Mucosa of descending colon (tissue), 3 donors: ENCODE measurements at regions not wholly inside any gene's neighbourhood (a gene's known extent, or its start where the extent isn't known, plus 50 kb on each side); places are given as distances from the start of the nearest gene placed in this dataset.

ENCODE experiments used
- ATAC-seq: fragments of 200-7000 bp; cut with Tn5 transposase; one replicate; pipeline ENCODE4 v1.9.1; 2020; ENCODE audit warnings: mild to moderate bottlenecking, moderate library complexity
- DNase-seq, 3 donors: peaks; one replicate each; pipeline ENCODE4 v3.0.0-alpha.2; 2020
- H3K36me3 ChIP-seq: fragments of 200-600 bp; one replicate; pipeline ENCODE4 v1.8.0; 2021; ENCODE audit warnings: low read depth, mild to moderate bottlenecking
- H3K4me1 ChIP-seq: fragments of 200-600 bp; one replicate; pipeline ENCODE4 v1.8.0; 2021; ENCODE audit warnings: low read depth, mild to moderate bottlenecking
- H3K4me3 ChIP-seq: fragments of 200-600 bp; one replicate; pipeline ENCODE4 v1.8.0; 2021; ENCODE audit warnings: mild to moderate bottlenecking
- H3K9me3 ChIP-seq: fragments of 200-600 bp; one replicate; pipeline ENCODE4 v1.8.0; 2021; ENCODE audit warnings: mild to moderate bottlenecking
- intact Hi-C, 2 donors: fragments of 100-400 bp; cut with DNase I in 1 of 2; cut with micrococcal nuclease in 1 of 2; formaldehyde crosslinking; loops; one replicate each; pipeline versions ENCODE4 v1.11.0 to v1.11.1; 2022; cut with DNase I, micrococcal nuclease
- TF ChIP-seq, protein P1 (sequence below): fragments of 200-600 bp; IDR thresholded peaks from one replicate; pipeline ENCODE4 v1.8.0; 2022; ENCODE audit warnings: antibody characterized with exemption, mild to moderate bottlenecking
- donor health status: DM: no; HTN: no; CAD: no; lungs with moderate emphysema.
- donor health status: DM: no; HTN: no; CAD: no.
- donor health status: DM: no; HTN: yes; CAD: no.

DNA sequence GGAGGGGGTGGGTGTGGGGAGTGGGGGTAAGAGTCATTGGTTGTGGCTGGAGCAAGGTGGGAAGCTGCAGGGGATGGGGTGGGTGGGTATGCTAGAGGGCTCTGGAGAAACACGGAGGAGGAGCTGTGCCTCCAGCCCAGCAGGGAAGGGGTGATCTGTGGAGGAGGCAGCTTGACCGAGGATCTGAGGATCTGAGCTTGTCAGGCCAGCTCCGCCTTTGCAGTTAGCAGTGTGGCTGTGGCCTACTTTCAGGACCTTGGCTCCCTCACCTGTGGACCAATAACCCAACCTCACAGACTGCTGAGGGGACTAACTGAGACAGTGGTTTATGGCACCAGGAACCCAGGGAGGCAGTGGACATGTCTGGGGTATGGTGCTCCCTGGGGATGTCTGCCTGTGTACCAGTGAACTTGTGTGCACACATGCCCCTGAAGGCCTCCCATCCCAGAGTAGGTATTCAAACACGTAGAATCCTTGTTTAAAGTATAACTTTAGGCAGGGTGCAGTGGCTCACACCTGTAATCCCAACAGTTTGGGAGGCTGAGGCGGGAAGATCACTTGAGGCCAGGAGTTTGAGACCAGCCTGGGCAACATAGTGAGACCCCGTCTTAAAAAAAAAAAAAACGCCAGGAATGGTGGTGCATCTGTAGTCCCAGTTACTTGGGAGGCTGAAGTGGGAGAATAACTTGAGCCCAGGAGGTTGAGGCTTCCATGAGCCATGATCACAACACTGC, 52.5 kb upstream of the LINGO1 start:
- ATAC-seq (no peak), DNase-seq (peak in 1 of 3 donors; percentile 8)
- Histone ChIP-seq H3K4me3 (no peak overlapping the region), H3K36me3 (no peaks in the 10 kb centered on the region), H3K4me1 (no peaks in the 10 kb centered on the region), H3K9me3 (no peaks in the 10 kb centered on the region)
- intact Hi-C loops = no loop called here
- TF ChIP-seq, protein P1, sequence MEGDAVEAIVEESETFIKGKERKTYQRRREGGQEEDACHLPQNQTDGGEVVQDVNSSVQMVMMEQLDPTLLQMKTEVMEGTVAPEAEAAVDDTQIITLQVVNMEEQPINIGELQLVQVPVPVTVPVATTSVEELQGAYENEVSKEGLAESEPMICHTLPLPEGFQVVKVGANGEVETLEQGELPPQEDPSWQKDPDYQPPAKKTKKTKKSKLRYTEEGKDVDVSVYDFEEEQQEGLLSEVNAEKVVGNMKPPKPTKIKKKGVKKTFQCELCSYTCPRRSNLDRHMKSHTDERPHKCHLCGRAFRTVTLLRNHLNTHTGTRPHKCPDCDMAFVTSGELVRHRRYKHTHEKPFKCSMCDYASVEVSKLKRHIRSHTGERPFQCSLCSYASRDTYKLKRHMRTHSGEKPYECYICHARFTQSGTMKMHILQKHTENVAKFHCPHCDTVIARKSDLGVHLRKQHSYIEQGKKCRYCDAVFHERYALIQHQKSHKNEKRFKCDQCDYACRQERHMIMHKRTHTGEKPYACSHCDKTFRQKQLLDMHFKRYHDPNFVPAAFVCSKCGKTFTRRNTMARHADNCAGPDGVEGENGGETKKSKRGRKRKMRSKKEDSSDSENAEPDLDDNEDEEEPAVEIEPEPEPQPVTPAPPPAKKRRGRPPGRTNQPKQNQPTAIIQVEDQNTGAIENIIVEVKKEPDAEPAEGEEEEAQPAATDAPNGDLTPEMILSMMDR = no peak

DNA sequence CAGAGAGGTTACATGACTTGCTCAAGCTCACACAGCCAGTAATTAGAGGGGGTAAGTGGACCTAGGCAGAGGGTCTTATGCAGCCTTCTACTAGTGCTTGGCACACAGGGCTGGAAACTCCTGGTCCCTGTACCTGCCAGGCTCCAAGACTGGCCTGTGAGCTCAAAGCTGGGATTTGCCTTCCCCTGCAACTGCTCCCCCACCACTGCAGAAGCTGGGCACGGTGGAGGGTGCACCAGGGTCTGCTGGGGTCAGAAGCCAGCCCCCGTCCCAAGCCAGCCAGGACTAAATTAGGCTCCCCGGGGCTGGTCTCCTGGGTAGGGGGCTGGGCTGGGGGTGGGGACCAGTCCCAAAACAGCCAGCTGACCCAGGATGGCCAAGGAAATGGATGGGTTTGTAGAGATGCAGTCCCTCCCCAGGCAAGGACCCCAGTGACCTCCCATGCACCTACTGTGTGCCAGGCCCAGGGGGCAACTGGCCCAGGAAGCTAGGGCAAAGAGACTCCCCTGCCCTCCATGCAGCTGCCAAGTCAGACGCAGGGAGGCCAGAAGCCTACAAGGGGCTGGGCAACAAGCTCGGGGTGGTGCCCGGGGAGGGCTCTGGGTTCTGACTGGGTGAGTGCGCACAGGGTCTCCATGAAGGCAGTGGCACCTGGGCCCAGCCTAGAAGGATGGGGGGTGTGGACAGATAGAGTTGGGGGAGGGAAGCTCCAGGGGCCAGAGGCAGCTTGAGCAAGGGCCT, 51.8 kb upstream of the LINGO1 start:
- intact Hi-C loops = no loop called here
- no peaks in the 10 kb centered on the region for H3K9me3 ChIP-seq
- TF ChIP-seq, protein P1 = no peak
- H3K36me3 ChIP-seq = no peaks in the 10 kb centered on the region
- no peak overlapping the region for H3K4me3 ChIP-seq
- DNase-seq (peak in 1 of 3 donors; percentile 41), ATAC-seq (no peak)
- no peaks in the 10 kb centered on the region for H3K4me1 ChIP-seq

DNA sequence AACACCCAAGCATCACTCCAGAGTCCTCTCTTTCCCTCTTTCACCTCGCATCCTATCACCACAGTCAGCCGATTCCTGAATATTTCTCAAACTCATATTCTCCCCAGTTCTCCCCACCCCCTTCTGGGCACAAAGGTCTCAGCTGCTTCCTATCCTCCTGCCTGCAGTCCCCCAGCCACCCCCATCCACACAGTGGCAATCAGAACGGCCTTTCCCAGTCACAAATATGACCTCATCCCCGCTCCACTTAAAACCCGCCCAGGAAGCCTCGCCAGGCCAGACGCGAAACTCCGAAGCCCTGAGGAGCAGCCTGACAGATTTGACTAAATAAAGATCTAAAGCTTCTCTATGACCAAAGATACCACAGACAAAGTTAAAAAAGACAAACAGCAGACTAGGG, 49.9 kb upstream of the LINGO1 start:
- intact Hi-C loops = no loop called here
- ATAC-seq = no peak
- Histone ChIP-seq H3K9me3 (no peaks in the 10 kb centered on the region), H3K4me3 (no peak overlapping the region), H3K36me3 (no peaks in the 10 kb centered on the region), H3K4me1 (no peaks in the 10 kb centered on the region)
- DNase-seq = no peak
- TF ChIP-seq, protein P1 = no peak
